Sigmoid colon (tissue), 3 donors: ENCODE measurements at regions not wholly inside any gene's neighbourhood (a gene's known extent, or its start where the extent isn't known, plus 50 kb on each side); places are given as distances from the start of the nearest gene placed in this dataset.

Experiments
- POLR2A ChIP-seq, 2 donors: fragments of 450-650 bp; IDR thresholded peaks; one replicate each; pipeline ENCODE4 v1.6.1; 2016; ENCODE audit warnings: antibody characterized with exemption in 2 of 2, mild to moderate bottlenecking in 2 of 2, moderate library complexity in 2 of 2
- TF ChIP-seq, protein P1 (sequence below), 4 experiments: fragments of 450-650 bp in 3 of 4; fragments of 200-600 bp in 1 of 4; IDR thresholded peaks; one replicate each; pipeline ENCODE4 v1.5.1; 2016 to 2019; ENCODE audit warnings: antibody characterized with exemption in 4 of 4, mild to moderate bottlenecking in 3 of 4, moderate library complexity in 2 of 4

DNA sequence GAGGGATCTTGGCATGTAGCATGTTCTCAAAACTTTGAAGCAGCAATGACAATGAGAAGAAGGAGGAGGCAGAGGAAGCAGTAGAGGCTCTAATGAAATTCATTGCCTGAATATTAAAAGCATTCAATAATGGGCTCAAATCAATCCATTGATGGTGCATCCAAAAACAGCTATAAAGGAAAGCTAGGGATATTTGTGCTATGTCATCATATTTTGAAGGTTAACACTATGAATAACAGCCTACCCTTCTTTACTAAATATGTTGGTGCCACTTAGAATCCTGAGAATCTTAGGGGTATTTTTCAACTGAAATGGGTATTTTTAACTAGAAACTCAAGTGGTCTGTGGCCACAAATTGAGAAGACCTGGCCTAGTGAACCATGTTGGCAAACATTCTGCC, 153.7 kb downstream of the SETD4 start:
- TF ChIP-seq, protein P1, sequence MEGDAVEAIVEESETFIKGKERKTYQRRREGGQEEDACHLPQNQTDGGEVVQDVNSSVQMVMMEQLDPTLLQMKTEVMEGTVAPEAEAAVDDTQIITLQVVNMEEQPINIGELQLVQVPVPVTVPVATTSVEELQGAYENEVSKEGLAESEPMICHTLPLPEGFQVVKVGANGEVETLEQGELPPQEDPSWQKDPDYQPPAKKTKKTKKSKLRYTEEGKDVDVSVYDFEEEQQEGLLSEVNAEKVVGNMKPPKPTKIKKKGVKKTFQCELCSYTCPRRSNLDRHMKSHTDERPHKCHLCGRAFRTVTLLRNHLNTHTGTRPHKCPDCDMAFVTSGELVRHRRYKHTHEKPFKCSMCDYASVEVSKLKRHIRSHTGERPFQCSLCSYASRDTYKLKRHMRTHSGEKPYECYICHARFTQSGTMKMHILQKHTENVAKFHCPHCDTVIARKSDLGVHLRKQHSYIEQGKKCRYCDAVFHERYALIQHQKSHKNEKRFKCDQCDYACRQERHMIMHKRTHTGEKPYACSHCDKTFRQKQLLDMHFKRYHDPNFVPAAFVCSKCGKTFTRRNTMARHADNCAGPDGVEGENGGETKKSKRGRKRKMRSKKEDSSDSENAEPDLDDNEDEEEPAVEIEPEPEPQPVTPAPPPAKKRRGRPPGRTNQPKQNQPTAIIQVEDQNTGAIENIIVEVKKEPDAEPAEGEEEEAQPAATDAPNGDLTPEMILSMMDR (IDR thresholded peaks at IDR 0.05), result no peak
- no peak for TF ChIP-seq POLR2A (IDR thresholded peaks at IDR 0.05)
